CD4-positive, alpha-beta T cell (primary cell): ENCODE measurements at regions not wholly inside any gene's neighbourhood (a gene's known extent, or its start where the extent isn't known, plus 50 kb on each side); places are given as distances from the start of the nearest gene placed in this dataset.

Experiments used
- ATAC-seq: fragments of 200-7000 bp; cut with Tn5 transposase; one replicate; pipeline ENCODE4 v1.10.0; 2022; ENCODE audit warnings: mild to moderate bottlenecking; ENCODE audit not compliant: poor library complexity
- CTCF ChIA-PET: fragments of 350-600 bp; sonication (Branson Sonifier 250); formaldehyde crosslinking; loops from one replicate; lab custom pipeline; 2021; ENCODE audit warnings: antibody characterized with exemption, inconsistent platforms; lab: Charles Lee
- POLR2A ChIA-PET: fragments of 350-600 bp; sonication (Branson Sonifier 250); formaldehyde crosslinking; loops from one replicate; lab custom pipeline; 2021; ENCODE audit warnings: antibody characterized with exemption, inconsistent platforms; lab: Charles Lee
- DNase-seq, 14 experiments: peaks; one replicate each; pipeline ENCODE4 v3.0.0-alpha.2; 2013 to 2020; ENCODE audit warnings: mixed read lengths in 2 of 14
- H3K27ac ChIP-seq, 2 donors: one replicate each; pipeline versions ENCODE4 v1.5.1 to v1.7.0; 2013; ENCODE audit warnings: low read length in 2 of 2, low read depth in 1 of 2, mild to moderate bottlenecking in 1 of 2
- H3K27me3 ChIP-seq, 2 experiments: 1 replicate in 1 of 2; 2 replicates in 1 of 2; pipeline versions ENCODE4 v1.6.1 to v1.7.0; 2013; ENCODE audit warnings: low read length in 2 of 2, control low read depth in 1 of 2, mild to moderate bottlenecking in 1 of 2, moderate library complexity in 1 of 2; ENCODE audit not compliant: insufficient read depth in 2 of 2, control insufficient read depth in 1 of 2
- H3K36me3 ChIP-seq: one replicate; pipeline ENCODE4 v1.6.1; 2013; ENCODE audit warnings: low read length, control low read depth; ENCODE audit not compliant: insufficient read depth
- H3K4me1 ChIP-seq: one replicate; pipeline ENCODE4 v1.6.1; 2013; ENCODE audit warnings: low read length, control low read depth; ENCODE audit not compliant: insufficient read depth
- H3K4me3 ChIP-seq: one replicate; pipeline ENCODE4 v1.5.1; 2013; ENCODE audit warnings: mild to moderate bottlenecking, low read length, moderate library complexity
- H3K9me3 ChIP-seq, 2 experiments: 1 replicate in 1 of 2; 2 replicates in 1 of 2; pipeline versions ENCODE4 v1.6.1 to v1.7.0; 2013; ENCODE audit warnings: low read length in 2 of 2, mild to moderate bottlenecking in 2 of 2, control low read depth in 1 of 2, moderate library complexity in 1 of 2; ENCODE audit not compliant: control insufficient read depth in 1 of 2, insufficient read depth in 1 of 2
- H3K27ac Mint-ChIP-seq: one replicate; pipeline ENCODE4 v1.8.0; 2020; ENCODE audit warnings: mixed read lengths
- H3K27me3 Mint-ChIP-seq: one replicate; pipeline ENCODE4 v1.8.0; 2021; ENCODE audit warnings: mixed read lengths
- H3K36me3 Mint-ChIP-seq: one replicate; pipeline ENCODE4 v1.8.0; 2021; ENCODE audit warnings: low read depth, mixed read lengths
- H3K4me1 Mint-ChIP-seq: one replicate; pipeline ENCODE4 v1.8.0; 2021; ENCODE audit warnings: low read depth, mixed read lengths
- H3K4me3 Mint-ChIP-seq: one replicate; pipeline ENCODE4 v1.8.0; 2020; ENCODE audit warnings: mild to moderate bottlenecking, mixed read lengths
- H3K9me3 Mint-ChIP-seq: one replicate; pipeline ENCODE4 v1.8.0; 2020; ENCODE audit warnings: mixed read lengths
- CTCF ChIP-seq: fragments of 200-600 bp; IDR thresholded peaks from one replicate; pipeline ENCODE4 v1.8.0; 2022; ENCODE audit warnings: antibody characterized with exemption, mild to moderate bottlenecking
- intact Hi-C, 2 experiments: fragments of 100-400 bp; cut with DNase I in 1 of 2; cut with micrococcal nuclease in 1 of 2; formaldehyde crosslinking; loops; one replicate each; pipeline versions ENCODE4 v1.15.1 to v1.9.0; 2023 to 2025; cut with DNase I, micrococcal nuclease

- H3K27ac ChIP-seq: no peak overlapping the region
- intact Hi-C loops: no loop called here
- no peak for TF ChIP-seq CTCF
- Mint-ChIP-seq H3K27me3 (peaks cover 17% of the 10 kb centered on the region), H3K27ac (no peak overlapping the region), H3K36me3 (no peaks in the 10 kb centered on the region), H3K9me3 (no peaks in the 10 kb centered on the region), H3K4me1 (no peaks in the 10 kb centered on the region), H3K4me3 (no peak overlapping the region)
- ATAC-seq: no peak
- H3K36me3 ChIP-seq: no peaks in the 10 kb centered on the region
- no peak overlapping the region for H3K4me3 ChIP-seq
- no peaks in the 10 kb centered on the region for H3K9me3 ChIP-seq
- no peaks in the 10 kb centered on the region for H3K27me3 ChIP-seq
- DNase-seq: no peak
- CTCF ChIA-PET: interaction anchor here (0.6 kb wide), 1 partner anchor 1721 kb away, joined by 3 read pairs; no protein-coding TSS in a partner anchor
- H3K4me1 ChIP-seq: no peaks in the 10 kb centered on the region
- POLR2A ChIA-PET: no interaction called here
Observed at GRCh38 chr12:41924111-41924510, 220.6 kb downstream of the GXYLT1 start.

- no peaks in the 10 kb centered on the region for H3K9me3 ChIP-seq
- no peak overlapping the region for H3K27ac ChIP-seq
- ATAC-seq: no peak
- H3K27me3 Mint-ChIP-seq: peaks cover 21% of the 10 kb centered on the region
- H3K36me3 Mint-ChIP-seq: no peaks in the 10 kb centered on the region
- CTCF ChIA-PET: interaction anchor here (0.6 kb wide), 1 partner anchor 1720 kb away, joined by 3 read pairs; no protein-coding TSS in a partner anchor
- no peak overlapping the region for H3K27ac Mint-ChIP-seq
- no peak for TF ChIP-seq CTCF
- no peak for DNase-seq
- H3K4me1 ChIP-seq: no peaks in the 10 kb centered on the region
- intact Hi-C loops: no loop called here
- no peak overlapping the region for H3K4me3 ChIP-seq
- POLR2A ChIA-PET: no interaction called here
- H3K36me3 ChIP-seq: no peaks in the 10 kb centered on the region
- H3K4me3 Mint-ChIP-seq: no peak overlapping the region
- H3K27me3 ChIP-seq: no peaks in the 10 kb centered on the region
- H3K9me3 Mint-ChIP-seq: no peaks in the 10 kb centered on the region
- no peaks in the 10 kb centered on the region for H3K4me1 Mint-ChIP-seq
Observed at GRCh38 chr12:41923351-41923750, 221.3 kb downstream of the GXYLT1 start.

GRCh38 chr12:41920355-41920754 is 224.3 kb downstream of the GXYLT1 start:
- Mint-ChIP-seq H3K9me3 (no peaks in the 10 kb centered on the region), H3K27me3 (peaks cover 22% of the 10 kb centered on the region), H3K27ac (no peak overlapping the region), H3K4me1 (no peaks in the 10 kb centered on the region), H3K36me3 (no peaks in the 10 kb centered on the region), H3K4me3 (no peak overlapping the region)
- ATAC-seq (no peak), DNase-seq (no peak)
- Histone ChIP-seq H3K27ac (no peak overlapping the region), H3K4me1 (no peaks in the 10 kb centered on the region), H3K27me3 (peaks cover 0 to 6% of the 10 kb centered on the region in 2 experiments), H3K4me3 (no peak overlapping the region), H3K9me3 (no peaks in the 10 kb centered on the region), H3K36me3 (no peaks in the 10 kb centered on the region)
- ChIA-PET CTCF (no interaction called here), POLR2A (no interaction called here)
- intact Hi-C loops: no loop called here
- TF ChIP-seq CTCF: no peak
